ENCODE measurements at regions not wholly inside any gene's neighbourhood (a gene's known extent, or its start where the extent isn't known, plus 50 kb on each side); places are given as distances from the start of the nearest gene placed in this dataset.

DNA sequence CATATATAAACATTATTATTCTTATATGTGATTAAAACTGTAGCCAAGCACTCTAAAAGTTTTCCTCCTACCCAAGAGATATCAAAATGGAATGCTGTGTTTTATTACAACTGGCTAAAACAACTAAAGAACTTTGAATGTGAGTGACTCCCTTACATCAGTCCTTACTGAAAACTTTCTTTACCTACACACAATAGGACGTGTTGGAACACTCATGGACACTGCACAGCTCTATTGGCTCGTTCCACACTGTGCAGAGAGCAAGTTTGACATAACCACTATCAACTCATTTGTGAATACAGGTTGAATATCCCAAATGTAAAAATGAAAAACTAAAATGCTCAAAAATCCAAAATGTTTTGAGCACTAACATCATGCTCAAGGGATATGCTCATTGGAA, 650.6 kb downstream of the SLC4A3 start:
- TF ChIP-seq EZH2phosphoT487 (IDR thresholded peaks at IDR 0.05; ENCODE audit: low read depth, severe bottlenecking, unreplicated experiment) (no peak), EZH2 (IDR thresholded peaks at IDR 0.05; ENCODE audit: borderline replicate concordance) (no peak)
- TF ChIP-seq, protein P1, sequence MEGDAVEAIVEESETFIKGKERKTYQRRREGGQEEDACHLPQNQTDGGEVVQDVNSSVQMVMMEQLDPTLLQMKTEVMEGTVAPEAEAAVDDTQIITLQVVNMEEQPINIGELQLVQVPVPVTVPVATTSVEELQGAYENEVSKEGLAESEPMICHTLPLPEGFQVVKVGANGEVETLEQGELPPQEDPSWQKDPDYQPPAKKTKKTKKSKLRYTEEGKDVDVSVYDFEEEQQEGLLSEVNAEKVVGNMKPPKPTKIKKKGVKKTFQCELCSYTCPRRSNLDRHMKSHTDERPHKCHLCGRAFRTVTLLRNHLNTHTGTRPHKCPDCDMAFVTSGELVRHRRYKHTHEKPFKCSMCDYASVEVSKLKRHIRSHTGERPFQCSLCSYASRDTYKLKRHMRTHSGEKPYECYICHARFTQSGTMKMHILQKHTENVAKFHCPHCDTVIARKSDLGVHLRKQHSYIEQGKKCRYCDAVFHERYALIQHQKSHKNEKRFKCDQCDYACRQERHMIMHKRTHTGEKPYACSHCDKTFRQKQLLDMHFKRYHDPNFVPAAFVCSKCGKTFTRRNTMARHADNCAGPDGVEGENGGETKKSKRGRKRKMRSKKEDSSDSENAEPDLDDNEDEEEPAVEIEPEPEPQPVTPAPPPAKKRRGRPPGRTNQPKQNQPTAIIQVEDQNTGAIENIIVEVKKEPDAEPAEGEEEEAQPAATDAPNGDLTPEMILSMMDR (IDR thresholded peaks at IDR 0.05; ENCODE audit: poor library complexity) = no peak
- H3K4me2 ChIP-seq = peak overlapping the region; percentile 21
- no peaks in the 10 kb centered on the region for H3K79me2 ChIP-seq
- 87% methylated on average over 2 of the region's 2 CpGs for WGBS (ENCODE audit: low lambda C conversion rate, missing lambda C conversion rate)
- peaks cover 25% of the 10 kb centered on the region for H3K4me1 ChIP-seq (ENCODE audit: insufficient read depth)
- no peak for DNase-seq (ENCODE audit: low spot score)
- H3K27ac ChIP-seq = peak overlapping the region; percentile 38
- H3K27me3 ChIP-seq = no peaks in the 10 kb centered on the region
- H3K4me3 ChIP-seq = no peak overlapping the region
- no peaks in the 10 kb centered on the region for H3K9me2 ChIP-seq (replicated peaks; ENCODE audit: insufficient read depth)
- no peaks in the 10 kb centered on the region for H4K20me1 ChIP-seq (ENCODE audit: insufficient read depth, poor library complexity, severe bottlenecking)
- no peak overlapping the region for H2AFZ ChIP-seq
- no peaks in the 10 kb centered on the region for H3K9me3 ChIP-seq (ENCODE audit: low read depth)
- H3K36me3 ChIP-seq (replicated peaks; ENCODE audit: insufficient read depth, low read depth) = no peaks in the 10 kb centered on the region

DNA sequence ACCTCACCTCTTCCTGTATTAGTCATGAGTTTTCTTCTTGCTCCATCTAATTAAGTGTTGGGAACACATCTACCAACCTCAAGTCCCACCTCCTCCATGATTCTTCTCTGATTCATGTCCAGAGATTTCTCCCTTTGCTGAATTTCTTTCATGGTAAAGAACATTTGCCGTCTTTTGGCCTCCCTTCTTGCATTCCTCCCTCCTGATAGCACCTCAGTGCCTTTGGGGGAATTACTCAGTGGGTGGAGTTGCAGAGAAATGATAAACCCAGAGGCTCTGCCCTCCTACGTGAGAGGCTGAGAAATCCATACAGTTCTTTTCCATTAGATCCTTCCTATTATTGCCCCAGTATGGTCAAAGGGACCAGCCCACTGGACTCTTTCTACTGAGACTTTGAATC, 651.9 kb downstream of the SLC4A3 start:
- Histone ChIP-seq H3K27me3 (no peaks in the 10 kb centered on the region), H3K9me3 (ENCODE audit: low read depth) (no peaks in the 10 kb centered on the region), H3K4me3 (no peak overlapping the region), H3K9me2 (replicated peaks; ENCODE audit: insufficient read depth) (no peaks in the 10 kb centered on the region), H3K4me1 (ENCODE audit: insufficient read depth) (peaks cover 21% of the 10 kb centered on the region), H4K20me1 (ENCODE audit: insufficient read depth, poor library complexity, severe bottlenecking) (no peaks in the 10 kb centered on the region), H3K4me2 (no peak overlapping the region), H3K79me2 (no peaks in the 10 kb centered on the region), H3K36me3 (replicated peaks; ENCODE audit: insufficient read depth, low read depth) (no peaks in the 10 kb centered on the region), H3K27ac (peak overlapping the region; percentile 35), H2AFZ (no peak overlapping the region)
- TF ChIP-seq EZH2 (IDR thresholded peaks at IDR 0.05; ENCODE audit: borderline replicate concordance) (no peak), EZH2phosphoT487 (IDR thresholded peaks at IDR 0.05; ENCODE audit: low read depth, severe bottlenecking, unreplicated experiment) (no peak)
- TF ChIP-seq, protein P1 (IDR thresholded peaks at IDR 0.05; ENCODE audit: poor library complexity) = no peak
- WGBS (ENCODE audit: low lambda C conversion rate, missing lambda C conversion rate) = 77% methylated on average over 2 of the region's 2 CpGs
- DNase-seq (ENCODE audit: low spot score) = no peak

DNA sequence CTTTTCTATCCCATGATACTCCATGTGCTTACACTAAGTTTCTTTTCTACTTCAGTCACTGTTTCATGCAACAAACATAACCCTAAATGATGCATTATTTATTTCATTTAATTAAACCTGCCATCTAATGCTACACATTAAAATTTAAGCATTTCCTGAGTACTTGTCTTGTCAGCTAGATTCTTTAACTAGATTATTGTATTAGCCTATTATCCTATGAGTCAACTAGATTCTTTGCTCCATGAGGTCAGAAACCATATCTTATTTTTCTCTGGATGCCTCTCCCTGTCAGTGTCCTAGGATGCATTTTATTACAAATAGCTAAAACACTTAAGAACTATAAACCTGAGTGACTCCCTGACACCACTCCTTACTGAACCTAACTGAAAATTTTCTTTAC, 652.4 kb downstream of the SLC4A3 start:
- no peaks in the 10 kb centered on the region for H3K79me2 ChIP-seq
- no peaks in the 10 kb centered on the region for H3K9me3 ChIP-seq (ENCODE audit: low read depth)
- H4K20me1 ChIP-seq (ENCODE audit: insufficient read depth, poor library complexity, severe bottlenecking) = no peaks in the 10 kb centered on the region
- H3K4me2 ChIP-seq = no peak overlapping the region
- TF ChIP-seq EZH2phosphoT487 (IDR thresholded peaks at IDR 0.05; ENCODE audit: low read depth, severe bottlenecking, unreplicated experiment) = no peak
- no peak for TF ChIP-seq EZH2 (IDR thresholded peaks at IDR 0.05; ENCODE audit: borderline replicate concordance)
- TF ChIP-seq, protein P1 (IDR thresholded peaks at IDR 0.05; ENCODE audit: poor library complexity) = no peak
- H3K4me3 ChIP-seq = no peak overlapping the region
- H2AFZ ChIP-seq = no peak overlapping the region
- peaks cover 21% of the 10 kb centered on the region for H3K4me1 ChIP-seq (ENCODE audit: insufficient read depth)
- H3K27me3 ChIP-seq = no peaks in the 10 kb centered on the region
- DNase-seq (ENCODE audit: low spot score) = no peak
- no peaks in the 10 kb centered on the region for H3K9me2 ChIP-seq (replicated peaks; ENCODE audit: insufficient read depth)
- peak overlapping the region; percentile 35 for H3K27ac ChIP-seq
- H3K36me3 ChIP-seq (replicated peaks; ENCODE audit: insufficient read depth, low read depth) = no peaks in the 10 kb centered on the region

DNA sequence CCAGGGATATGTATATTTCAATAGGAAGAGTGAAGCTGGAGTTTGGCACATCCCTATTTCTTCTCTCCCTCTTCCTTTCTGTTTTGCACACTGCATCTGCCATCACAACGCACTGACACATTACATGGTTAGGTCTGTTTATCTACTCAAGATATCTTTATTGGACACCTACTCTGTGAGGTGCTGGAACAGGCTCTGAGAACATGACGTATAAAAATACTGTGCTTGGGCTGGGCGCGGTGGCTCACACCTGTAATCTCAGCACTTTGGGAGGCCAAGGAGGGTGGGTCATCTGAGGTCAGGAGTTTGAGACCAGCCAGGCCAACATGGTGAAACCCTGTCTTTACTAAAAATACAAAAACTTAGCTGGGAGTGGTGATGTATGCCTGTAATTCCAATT, 653.3 kb downstream of the SLC4A3 start:
- H3K4me2 ChIP-seq = no peak overlapping the region
- no peaks in the 10 kb centered on the region for H3K27me3 ChIP-seq
- H2AFZ ChIP-seq = no peak overlapping the region
- no peaks in the 10 kb centered on the region for H3K79me2 ChIP-seq
- 86% methylated on average over 4 of the region's 4 CpGs for WGBS (ENCODE audit: low lambda C conversion rate, missing lambda C conversion rate)
- TF ChIP-seq EZH2 (IDR thresholded peaks at IDR 0.05; ENCODE audit: borderline replicate concordance) (no peak), EZH2phosphoT487 (IDR thresholded peaks at IDR 0.05; ENCODE audit: low read depth, severe bottlenecking, unreplicated experiment) (no peak)
- TF ChIP-seq, protein P1 (IDR thresholded peaks at IDR 0.05; ENCODE audit: poor library complexity) = no peak
- no peaks in the 10 kb centered on the region for H3K36me3 ChIP-seq (replicated peaks; ENCODE audit: insufficient read depth, low read depth)
- peaks cover 21% of the 10 kb centered on the region for H3K4me1 ChIP-seq (ENCODE audit: insufficient read depth)
- DNase-seq (ENCODE audit: low spot score) = no peak
- no peaks in the 10 kb centered on the region for H4K20me1 ChIP-seq (ENCODE audit: insufficient read depth, poor library complexity, severe bottlenecking)
- no peak overlapping the region for H3K27ac ChIP-seq
- H3K4me3 ChIP-seq = no peak overlapping the region
- no peaks in the 10 kb centered on the region for H3K9me3 ChIP-seq (ENCODE audit: low read depth)
- H3K9me2 ChIP-seq (replicated peaks; ENCODE audit: insufficient read depth) = no peaks in the 10 kb centered on the region

Measured in hepatocyte (in vitro differentiated cells).